Peyer's patch (tissue), 4 donors: ENCODE measurements at regions not wholly inside any gene's neighbourhood (a gene's known extent, or its start where the extent isn't known, plus 50 kb on each side); places are given as distances from the start of the nearest gene placed in this dataset.

Source experiments
- CTCF ChIP-seq, 6 experiments: fragments of 450-650 bp in 4 of 6; fragments of 200-600 bp in 2 of 6; sonication (generic) in 1 of 6; IDR thresholded peaks; one replicate each; pipeline ENCODE4 v1.5.1; 2017 to 2019; ENCODE audit warnings: antibody characterized with exemption in 6 of 6, mild to moderate bottlenecking in 3 of 6, moderate library complexity in 1 of 6
- POLR2A ChIP-seq, 2 donors: fragments of 450-650 bp; IDR thresholded peaks; one replicate each; pipeline ENCODE4 v1.5.1; 2017; ENCODE audit warnings: antibody characterized with exemption in 2 of 2, mild to moderate bottlenecking in 2 of 2, moderate library complexity in 2 of 2

- TF ChIP-seq POLR2A (IDR thresholded peaks at IDR 0.05) (no peak), CTCF (IDR thresholded peaks at IDR 0.05) (no peak)
These were observed 215.2 kb upstream of the ZNF184 start for GRCh38 chr6:27688014-27688586.
